ENCODE measurements at regions not wholly inside any gene's neighbourhood (a gene's known extent, or its start where the extent isn't known, plus 50 kb on each side); places are given as distances from the start of the nearest gene placed in this dataset.

DNA sequence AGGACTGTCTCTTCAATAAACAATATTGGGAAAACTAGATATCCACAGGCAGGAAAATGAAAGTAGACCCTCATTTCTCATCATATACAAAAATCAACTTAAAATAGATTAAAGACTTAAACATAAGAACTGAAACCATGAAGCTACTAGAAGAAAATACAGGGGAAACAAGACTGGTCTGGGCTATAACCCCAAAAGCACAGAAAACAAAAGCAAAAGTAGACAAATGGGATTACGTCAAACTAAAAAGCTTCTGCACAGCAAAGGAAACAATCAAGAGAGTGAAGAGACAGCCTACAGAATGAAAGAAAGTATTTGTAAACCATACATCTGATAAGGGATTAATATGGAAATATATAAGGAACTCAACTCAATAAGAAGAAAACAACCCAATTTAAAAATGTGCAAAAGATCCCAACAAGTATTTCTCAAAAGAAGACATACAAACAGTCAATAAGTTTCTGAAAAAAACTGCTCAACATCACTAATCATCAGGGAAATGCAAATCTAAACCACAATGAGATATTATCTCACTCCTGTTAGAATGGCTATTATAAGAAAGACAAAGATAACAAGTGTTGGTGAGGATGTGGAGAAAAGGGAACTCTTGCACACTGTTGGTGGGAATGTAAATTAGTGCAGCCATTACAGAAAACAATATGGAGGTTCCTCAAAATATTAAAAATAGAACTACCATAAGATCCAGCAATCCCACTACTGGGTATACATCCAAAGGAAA is 325.3 kb upstream of the RASGEF1B start:
- no peak for TF ChIP-seq CTCF (IDR thresholded peaks at IDR 0.05 in 8 of 11, conservative IDR thresholded peaks at IDR 0.05 in 3 of 11)
- TF ChIP-seq POLR2A (IDR thresholded peaks at IDR 0.05), result no peak
- TF ChIP-seq POLR2AphosphoS5 (IDR thresholded peaks at IDR 0.05), result no peak

All from spleen (tissue), 7 donors.